HepG2 (cell line): ENCODE measurements at regions not wholly inside any gene's neighbourhood (a gene's known extent, or its start where the extent isn't known, plus 50 kb on each side); places are given as distances from the start of the nearest gene placed in this dataset.

Source experiments
- ARID5B ChIP-seq: IDR thresholded peaks from 2 replicates; pipeline ENCODE4 v1.4.0; 2020; ENCODE audit warnings: mild to moderate bottlenecking, missing genetic modification reagents
- ATM ChIP-seq: fragments of 450-650 bp; IDR thresholded peaks from 2 replicates; pipeline ENCODE4 v1.7.1; 2017; ENCODE audit warnings: mild to moderate bottlenecking, borderline replicate concordance
- GATA4 ChIP-seq: sonication (generic); IDR thresholded peaks from 2 replicates; pipeline ENCODE4 v1.6.1; 2016; ENCODE audit warnings: antibody characterized with exemption, low read depth, borderline replicate concordance
- KIAA2018 ChIP-seq: sonication (generic); formaldehyde crosslinking; IDR thresholded peaks from 2 replicates; pipeline ENCODE4 v1.5.0; 2020; ENCODE audit warnings: mild to moderate bottlenecking, missing genetic modification reagents, borderline replicate concordance
- KLF11 ChIP-seq: IDR thresholded peaks from 2 replicates; pipeline ENCODE4 v1.6.1; 2016; ENCODE audit warnings: missing compliant biosample characterization
- KLF12 ChIP-seq: sonication (generic); formaldehyde crosslinking; IDR thresholded peaks from 2 replicates; pipeline ENCODE4 v1.4.0; 2020; ENCODE audit warnings: missing genetic modification reagents, borderline replicate concordance
- SKI ChIP-seq: fragments of 450-650 bp; IDR thresholded peaks from one replicate; pipeline ENCODE4 v1.6.1; 2018; ENCODE audit warnings: mild to moderate bottlenecking; ENCODE audit not compliant: partially characterized antibody
- SMARCC2 ChIP-seq: fragments of 450-650 bp; IDR thresholded peaks from 2 replicates; pipeline ENCODE4 v1.6.1; 2017; ENCODE audit warnings: antibody characterized with exemption, mild to moderate bottlenecking
- UBTF ChIP-seq: sonication (generic); formaldehyde crosslinking; IDR thresholded peaks from 2 replicates; pipeline ENCODE4 v1.4.0; 2020; ENCODE audit warnings: mild to moderate bottlenecking, missing genetic modification reagents
- ZNF335 ChIP-seq: sonication (generic); formaldehyde crosslinking; IDR thresholded peaks from 2 replicates; pipeline ENCODE4 v1.4.0; 2020; ENCODE audit warnings: missing genetic modification reagents
- ZNF770 ChIP-seq: sonication (generic); formaldehyde crosslinking; IDR thresholded peaks from 2 replicates; pipeline ENCODE4 v1.5.0; 2020; ENCODE audit warnings: mild to moderate bottlenecking, missing genetic modification reagents

GRCh38 chr2:16067866-16068551 is 127.7 kb downstream of the MYCN start (continued):
- TF ChIP-seq ARID5B (peak; percentile 91), KIAA2018 (CRISPR knock-in tag) (no peak), SKI (no peak), GATA4 (peak; percentile 98), KLF12 (CRISPR knock-in tag) (no peak), SMARCC2 (no peak), KLF11 (CRISPR knock-in tag) (no peak), UBTF (no peak; the same call in 1 of the 2 replicates), ZNF335 (CRISPR knock-in tag) (no peak), ZNF770 (CRISPR knock-in tag) (no peak), ATM (no peak)
